Mesendoderm (in vitro differentiated cells): ENCODE measurements at regions not wholly inside any gene's neighbourhood (a gene's known extent, or its start where the extent isn't known, plus 50 kb on each side); places are given as distances from the start of the nearest gene placed in this dataset.

Source experiments
- DNase-seq: peaks from one replicate; pipeline ENCODE4 v3.0.0; 2013
- H2AK5ac ChIP-seq: 2 replicates; pipeline ENCODE4 v1.6.1; 2013; ENCODE audit warnings: low read length, inconsistent platforms
- H2BK120ac ChIP-seq: 2 replicates; pipeline ENCODE4 v1.6.1; 2013; ENCODE audit warnings: low read depth, mild to moderate bottlenecking, low read length, moderate library complexity, mixed read lengths
- H2BK15ac ChIP-seq: replicated peaks from 2 replicates; pipeline ENCODE4 v1.6.1; 2013; ENCODE audit warnings: low read depth, mild to moderate bottlenecking, moderate library complexity
- H2BK5ac ChIP-seq: 2 replicates; pipeline ENCODE4 v1.6.1; 2013; ENCODE audit warnings: low read length, inconsistent platforms
- H3K18ac ChIP-seq: 2 replicates; pipeline ENCODE4 v1.6.1; 2013; ENCODE audit warnings: mild to moderate bottlenecking, low read length, mixed read lengths
- H3K23ac ChIP-seq: one replicate; pipeline ENCODE4 v1.6.1; 2013; ENCODE audit warnings: low read length
- H3K27ac ChIP-seq: 2 replicates; pipeline ENCODE4 v1.5.1; 2013; ENCODE audit warnings: low read depth, mild to moderate bottlenecking, inconsistent platforms, low read length, moderate library complexity
- H3K27me3 ChIP-seq: 2 replicates; pipeline ENCODE4 v1.6.1; 2013; ENCODE audit warnings: low read length, control low read depth, mild to moderate bottlenecking, inconsistent platforms; ENCODE audit not compliant: insufficient read depth, poor library complexity
- H3K36me3 ChIP-seq: 2 replicates; pipeline ENCODE4 v1.6.1; 2013; ENCODE audit warnings: low read length, inconsistent platforms; ENCODE audit not compliant: control insufficient read depth, insufficient read depth
- H3K4ac ChIP-seq: one replicate; pipeline ENCODE4 v1.6.1; 2013; ENCODE audit warnings: low read depth, mild to moderate bottlenecking, low read length, moderate library complexity
- H3K4me1 ChIP-seq: 2 replicates; pipeline ENCODE4 v1.6.1; 2013; ENCODE audit warnings: low read depth, low read length, inconsistent platforms; ENCODE audit not compliant: control insufficient read depth
- H3K4me2 ChIP-seq: 2 replicates; pipeline ENCODE4 v1.6.1; 2013; ENCODE audit warnings: low read length
- H3K4me3 ChIP-seq: 2 replicates; pipeline ENCODE4 v1.5.1; 2013; ENCODE audit warnings: mild to moderate bottlenecking, low read length
- H3K56ac ChIP-seq: one replicate; pipeline ENCODE4 v1.6.1; 2013; ENCODE audit warnings: low read length
- H3K79me1 ChIP-seq: 2 replicates; pipeline ENCODE4 v1.6.1; 2013; ENCODE audit warnings: low read length, inconsistent platforms
- H3K79me2 ChIP-seq: 2 replicates; pipeline ENCODE4 v1.6.1; 2013; ENCODE audit warnings: mild to moderate bottlenecking, low read length; ENCODE audit not compliant: control insufficient read depth, insufficient read depth
- H3K9ac ChIP-seq: 2 replicates; pipeline ENCODE4 v1.6.1; 2013; ENCODE audit warnings: low read length, inconsistent platforms
- H4K5ac ChIP-seq: one replicate; pipeline ENCODE4 v1.6.1; 2013; ENCODE audit warnings: low read length
- H4K8ac ChIP-seq: one replicate; pipeline ENCODE4 v1.6.1; 2013; ENCODE audit warnings: low read depth, mild to moderate bottlenecking, control low read depth, low read length, moderate library complexity
- WGBS: extraction: QIAGEN DNeasy Blood & Tissue Kit; methylation state at CpG from one replicate; pipeline ENCODE4 v1.1.7; 2013; ENCODE audit warnings: low lambda C conversion rate, missing lambda C conversion rate; ENCODE audit not compliant: insufficient coverage; ENCODE audit errors: extremely low coverage; 5-methylcytosine and 5-hydroxymethylcytosine counted together

DNA sequence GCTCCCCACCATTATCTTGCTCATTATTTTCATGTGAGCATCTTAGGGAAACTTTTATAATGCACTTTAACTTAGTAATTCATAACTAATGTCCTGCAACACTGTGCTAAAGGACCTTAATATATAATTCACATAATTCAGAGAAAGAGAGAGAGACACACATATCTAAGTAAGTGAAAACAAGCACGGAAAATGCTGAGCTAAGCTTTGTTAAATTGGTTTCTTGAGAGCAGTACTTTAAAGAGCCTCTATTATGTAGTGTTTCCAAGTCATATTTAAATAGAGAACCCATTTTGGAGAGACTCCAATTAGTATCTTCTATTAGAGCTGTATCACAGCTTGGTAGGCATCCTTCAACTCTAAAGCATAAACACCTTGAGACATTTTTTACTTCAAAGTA, 354.1 kb upstream of the SOX14 start:
- H3K79me2 ChIP-seq = no peaks in the 10 kb centered on the region
- H2BK120ac ChIP-seq = no peak overlapping the region
- H3K27me3 ChIP-seq = no peaks in the 10 kb centered on the region
- no peak overlapping the region for H2BK15ac ChIP-seq
- H4K5ac ChIP-seq = no peak overlapping the region
- H3K36me3 ChIP-seq = no peaks in the 10 kb centered on the region
- H3K4me1 ChIP-seq = no peaks in the 10 kb centered on the region
- WGBS = no CpG with 5 or more reads among the region's 1 CpG
- no peak overlapping the region for H2AK5ac ChIP-seq
- H3K56ac ChIP-seq = no peak overlapping the region
- no peak overlapping the region for H4K8ac ChIP-seq
- no peak overlapping the region for H3K27ac ChIP-seq
- no peak for DNase-seq
- no peak overlapping the region for H3K4me2 ChIP-seq
- no peaks in the 10 kb centered on the region for H3K79me1 ChIP-seq
- H3K4me3 ChIP-seq = no peak overlapping the region
- H3K18ac ChIP-seq = no peak overlapping the region
- no peak overlapping the region for H3K9ac ChIP-seq
- no peak overlapping the region for H2BK5ac ChIP-seq
- no peak overlapping the region for H3K4ac ChIP-seq
- no peak overlapping the region for H3K23ac ChIP-seq

GRCh38 chr3:137420198-137420995, 343.7 kb upstream of the SOX14 start:
- WGBS = no CpG with 5 or more reads among the region's 4 CpGs
- no peak overlapping the region for H3K4me2 ChIP-seq

DNA sequence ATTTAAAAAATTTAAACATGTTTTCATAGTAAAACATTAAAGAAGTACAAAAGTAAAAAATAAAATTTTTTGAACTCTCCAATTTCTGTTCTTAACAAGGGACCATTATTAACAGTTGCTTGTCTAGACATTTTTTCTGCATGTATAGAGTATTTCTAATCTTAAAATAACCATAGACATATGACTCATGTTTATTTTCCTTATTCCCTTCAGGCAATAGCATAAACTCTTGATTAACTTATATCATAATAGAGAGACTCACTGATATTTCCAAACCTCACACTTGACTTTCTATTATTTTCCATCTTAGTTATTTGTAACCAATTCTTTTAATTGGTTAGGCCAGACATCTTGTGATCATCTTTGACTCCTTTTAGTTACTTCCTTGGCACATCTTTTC, 325.6 kb upstream of the SOX14 start:
- no peak for DNase-seq
- Histone ChIP-seq H3K23ac (no peak overlapping the region), H3K79me2 (no peaks in the 10 kb centered on the region), H2BK120ac (no peak overlapping the region), H2AK5ac (no peak overlapping the region), H2BK15ac (no peak overlapping the region), H3K27ac (no peak overlapping the region), H3K27me3 (no peaks in the 10 kb centered on the region), H4K5ac (no peak overlapping the region), H3K4me1 (no peaks in the 10 kb centered on the region), H3K18ac (no peak overlapping the region), H2BK5ac (no peak overlapping the region), H4K8ac (no peak overlapping the region), H3K9ac (no peak overlapping the region), H3K4ac (no peak overlapping the region), H3K4me2 (no peak overlapping the region), H3K56ac (no peak overlapping the region), H3K36me3 (no peaks in the 10 kb centered on the region), H3K79me1 (no peaks in the 10 kb centered on the region), H3K4me3 (no peak overlapping the region)

More at GRCh38 chr3:137420198-137420995, 343.7 kb upstream of the SOX14 start:
- H3K27ac ChIP-seq = no peak overlapping the region
- H3K18ac ChIP-seq = no peak overlapping the region
- no peaks in the 10 kb centered on the region for H3K4me1 ChIP-seq
- H2BK5ac ChIP-seq = no peak overlapping the region
- no peak overlapping the region for H3K4ac ChIP-seq
- no peak overlapping the region for H4K5ac ChIP-seq
- H3K56ac ChIP-seq = no peak overlapping the region
- no peak overlapping the region for H3K23ac ChIP-seq
- no peak overlapping the region for H4K8ac ChIP-seq
- no peak overlapping the region for H2BK15ac ChIP-seq
- H3K79me1 ChIP-seq = no peaks in the 10 kb centered on the region
- H3K27me3 ChIP-seq = no peaks in the 10 kb centered on the region
- H3K36me3 ChIP-seq = no peaks in the 10 kb centered on the region
- no peak overlapping the region for H3K4me3 ChIP-seq
- no peak overlapping the region for H3K9ac ChIP-seq
- no peaks in the 10 kb centered on the region for H3K79me2 ChIP-seq
- H2BK120ac ChIP-seq = no peak overlapping the region
- H2AK5ac ChIP-seq = no peak overlapping the region
- DNase-seq = no peak

- Histone ChIP-seq H4K5ac (no peak overlapping the region), H4K8ac (no peak overlapping the region)
- no CpG with 5 or more reads among the region's 4 CpGs for WGBS
These were observed 303.2 kb upstream of the SOX14 start for GRCh38 chr3:137460944-137461343.

GRCh38 chr3:137463131-137463530, 301.0 kb upstream of the SOX14 start:
- Histone ChIP-seq H3K36me3 (no peaks in the 10 kb centered on the region), H3K27me3 (no peaks in the 10 kb centered on the region), H3K79me1 (no peaks in the 10 kb centered on the region), H3K4me1 (no peaks in the 10 kb centered on the region), H3K9ac (no peak overlapping the region), H2AK5ac (no peak overlapping the region), H2BK15ac (no peak overlapping the region), H3K4me3 (no peak overlapping the region), H2BK5ac (no peak overlapping the region), H3K18ac (no peak overlapping the region), H4K5ac (no peak overlapping the region), H3K56ac (no peak overlapping the region), H4K8ac (no peak overlapping the region), H2BK120ac (no peak overlapping the region), H3K4me2 (no peak overlapping the region), H3K23ac (no peak overlapping the region), H3K79me2 (no peaks in the 10 kb centered on the region), H3K4ac (no peak overlapping the region), H3K27ac (no peak overlapping the region)
- no CpG with 5 or more reads among the region's 5 CpGs for WGBS
- DNase-seq = no peak

More at GRCh38 chr3:137460944-137461343, 303.2 kb upstream of the SOX14 start:
- no peak overlapping the region for H2AK5ac ChIP-seq
- H2BK5ac ChIP-seq = no peak overlapping the region
- DNase-seq = no peak
- H3K18ac ChIP-seq = no peak overlapping the region
- H3K27ac ChIP-seq = no peak overlapping the region
- H2BK120ac ChIP-seq = no peak overlapping the region
- H3K36me3 ChIP-seq = no peaks in the 10 kb centered on the region
- no peaks in the 10 kb centered on the region for H3K4me1 ChIP-seq
- H2BK15ac ChIP-seq = no peak overlapping the region
- H3K23ac ChIP-seq = no peak overlapping the region
- no peak overlapping the region for H3K4ac ChIP-seq
- no peaks in the 10 kb centered on the region for H3K27me3 ChIP-seq
- H3K79me1 ChIP-seq = no peaks in the 10 kb centered on the region
- H3K4me3 ChIP-seq = no peak overlapping the region
- no peak overlapping the region for H3K56ac ChIP-seq
- H3K9ac ChIP-seq = no peak overlapping the region
- no peaks in the 10 kb centered on the region for H3K79me2 ChIP-seq
- no peak overlapping the region for H3K4me2 ChIP-seq

DNA sequence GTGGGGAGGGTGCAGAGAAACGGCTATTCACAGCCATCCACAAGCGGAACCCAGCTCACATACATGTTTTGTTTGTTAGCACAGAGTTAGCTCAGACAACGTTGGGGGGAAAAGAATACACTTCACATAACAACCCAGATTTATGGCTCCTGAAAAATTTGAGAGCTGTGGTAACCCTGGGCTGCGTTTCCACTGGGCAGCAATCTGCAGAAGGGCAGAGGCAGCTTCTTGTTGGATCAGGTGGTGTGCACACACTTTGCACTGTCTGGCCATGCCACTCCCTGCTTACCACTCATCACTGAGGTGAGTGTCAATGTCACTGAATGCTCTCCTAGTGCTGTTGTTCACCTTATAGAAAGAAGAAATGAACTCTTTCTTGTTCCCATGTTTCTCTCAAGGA, 299.8 kb upstream of the SOX14 start:
- Histone ChIP-seq H2BK15ac (no peak overlapping the region), H3K4me2 (no peak overlapping the region), H2BK5ac (no peak overlapping the region), H3K56ac (no peak overlapping the region), H3K4ac (no peak overlapping the region), H4K8ac (no peak overlapping the region), H3K23ac (no peak overlapping the region), H3K9ac (no peak overlapping the region), H4K5ac (no peak overlapping the region), H3K4me3 (no peak overlapping the region), H2AK5ac (no peak overlapping the region), H3K79me1 (no peaks in the 10 kb centered on the region), H3K36me3 (no peaks in the 10 kb centered on the region), H3K18ac (no peak overlapping the region), H3K79me2 (no peaks in the 10 kb centered on the region), H3K27me3 (no peaks in the 10 kb centered on the region), H3K27ac (no peak overlapping the region), H3K4me1 (no peaks in the 10 kb centered on the region), H2BK120ac (no peak overlapping the region)
- DNase-seq = no peak
- no CpG with 5 or more reads among the region's 4 CpGs for WGBS
